Kidney (tissue), 13 donors: ENCODE measurements at regions not wholly inside any gene's neighbourhood (a gene's known extent, or its start where the extent isn't known, plus 50 kb on each side); places are given as distances from the start of the nearest gene placed in this dataset.

Source experiments
- DNase-seq, 5 donors: peaks; one replicate each; pipeline ENCODE4 v3.0.0-alpha.2; 2013 to 2020
- FAIRE-seq: peaks from 2 replicates; lab custom pipeline; 2012; peaks lifted over from hg19 to GRCh38; lab: Jason Lieb, UNC
- H3K27ac ChIP-seq, 2 donors: one replicate each; pipeline ENCODE4 v1.7.0; 2013; ENCODE audit warnings: low read depth in 2 of 2, low read length in 2 of 2, inconsistent platforms in 1 of 2
- H3K27me3 ChIP-seq: one replicate; pipeline ENCODE4 v1.7.1; 2013; ENCODE audit warnings: low read length, inconsistent platforms; ENCODE audit not compliant: control insufficient read depth, insufficient read depth
- H3K36me3 ChIP-seq, 3 donors: one replicate each; pipeline versions ENCODE4 v1.7.0 to v1.7.1; 2013; ENCODE audit warnings: low read length in 3 of 3, control low read depth in 1 of 3, inconsistent platforms in 1 of 3; ENCODE audit not compliant: insufficient read depth in 3 of 3, control insufficient read depth in 2 of 3
- H3K4me1 ChIP-seq, 3 donors: one replicate each; pipeline versions ENCODE4 v1.7.0 to v1.7.1; 2013; ENCODE audit warnings: low read length in 3 of 3, inconsistent platforms in 1 of 3, low read depth in 1 of 3; ENCODE audit not compliant: control insufficient read depth in 2 of 3, insufficient read depth in 2 of 3
- H3K4me3 ChIP-seq, 3 donors: one replicate each; pipeline versions ENCODE4 v1.7.0 to v1.8.1; 2013; ENCODE audit warnings: low read length in 3 of 3, control low read depth in 1 of 3, inconsistent platforms in 1 of 3
- H3K9ac ChIP-seq, 3 donors: one replicate each; pipeline versions ENCODE4 v1.7.0 to v1.7.1; 2013; ENCODE audit warnings: low read length in 3 of 3, control low read depth in 1 of 3, inconsistent platforms in 1 of 3
- H3K9me3 ChIP-seq, 3 donors: one replicate each; pipeline versions ENCODE4 v1.7.0 to v1.7.1; 2013; ENCODE audit warnings: low read length in 3 of 3, control low read depth in 1 of 3, inconsistent platforms in 1 of 3; ENCODE audit not compliant: control insufficient read depth in 2 of 3, insufficient read depth in 1 of 3
- intact Hi-C: fragments of 100-400 bp; cut with DNase I; formaldehyde crosslinking; loops from one replicate; pipeline ENCODE4 v1.11.1; 2022
- TF ChIP-seq, protein P1 (sequence below): IDR thresholded peaks from 3 replicates; pipeline ENCODE4 v1.5.1; 2012; ENCODE audit warnings: mild to moderate bottlenecking, moderate library complexity, borderline replicate concordance; ENCODE audit not compliant: insufficient read depth; ENCODE audit errors: extremely low read depth
- donor health status: control.
- donor health status: control.
- donor health status: control.
- donor health status: control.
- donor health status: control.
- donor health status: DM: yes; HTN: yes; CAD: no.
- donor health status: Normal renal cell carcinoma (clear cell type).

GRCh38 chr5:18686253-18686652 is 1052.0 kb downstream of the TAF11L14 start:
- TF ChIP-seq, protein P1, sequence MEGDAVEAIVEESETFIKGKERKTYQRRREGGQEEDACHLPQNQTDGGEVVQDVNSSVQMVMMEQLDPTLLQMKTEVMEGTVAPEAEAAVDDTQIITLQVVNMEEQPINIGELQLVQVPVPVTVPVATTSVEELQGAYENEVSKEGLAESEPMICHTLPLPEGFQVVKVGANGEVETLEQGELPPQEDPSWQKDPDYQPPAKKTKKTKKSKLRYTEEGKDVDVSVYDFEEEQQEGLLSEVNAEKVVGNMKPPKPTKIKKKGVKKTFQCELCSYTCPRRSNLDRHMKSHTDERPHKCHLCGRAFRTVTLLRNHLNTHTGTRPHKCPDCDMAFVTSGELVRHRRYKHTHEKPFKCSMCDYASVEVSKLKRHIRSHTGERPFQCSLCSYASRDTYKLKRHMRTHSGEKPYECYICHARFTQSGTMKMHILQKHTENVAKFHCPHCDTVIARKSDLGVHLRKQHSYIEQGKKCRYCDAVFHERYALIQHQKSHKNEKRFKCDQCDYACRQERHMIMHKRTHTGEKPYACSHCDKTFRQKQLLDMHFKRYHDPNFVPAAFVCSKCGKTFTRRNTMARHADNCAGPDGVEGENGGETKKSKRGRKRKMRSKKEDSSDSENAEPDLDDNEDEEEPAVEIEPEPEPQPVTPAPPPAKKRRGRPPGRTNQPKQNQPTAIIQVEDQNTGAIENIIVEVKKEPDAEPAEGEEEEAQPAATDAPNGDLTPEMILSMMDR = no peak

GRCh38 chr5:18687429-18687828 is 1053.2 kb downstream of the TAF11L14 start:
- Histone ChIP-seq H3K4me1 (no peaks in the 10 kb centered on the region), H3K36me3 (no peaks in the 10 kb centered on the region), H3K9me3 (no peaks in the 10 kb centered on the region), H3K27me3 (no peaks in the 10 kb centered on the region), H3K27ac (no peak overlapping the region), H3K4me3 (no peak overlapping the region), H3K9ac (no peak overlapping the region)
- intact Hi-C loops = no loop called here
- FAIRE-seq (no peak), DNase-seq (no peak)
- TF ChIP-seq, protein P1 = no peak

More at GRCh38 chr5:18686253-18686652, 1052.0 kb downstream of the TAF11L14 start:
- no peaks in the 10 kb centered on the region for H3K9me3 ChIP-seq
- H3K27ac ChIP-seq = no peak overlapping the region
- intact Hi-C loops = no loop called here
- no peak for FAIRE-seq
- no peaks in the 10 kb centered on the region for H3K27me3 ChIP-seq
- H3K9ac ChIP-seq = no peak overlapping the region
- H3K4me3 ChIP-seq = no peak overlapping the region
- no peaks in the 10 kb centered on the region for H3K4me1 ChIP-seq
- no peak for DNase-seq
- no peaks in the 10 kb centered on the region for H3K36me3 ChIP-seq

- Histone ChIP-seq H3K9ac (no peak overlapping the region), H3K9me3 (no peaks in the 10 kb centered on the region), H3K4me3 (no peak overlapping the region), H3K4me1 (no peaks in the 10 kb centered on the region), H3K36me3 (no peaks in the 10 kb centered on the region), H3K27ac (no peak overlapping the region), H3K27me3 (no peaks in the 10 kb centered on the region)
- FAIRE-seq = no peak
- no peak for DNase-seq
- intact Hi-C loops = no loop called here
- TF ChIP-seq, protein P1 = no peak
Observed at GRCh38 chr5:18699681-18700080, 1065.4 kb downstream of the TAF11L14 start.

- H3K4me1 ChIP-seq = no peaks in the 10 kb centered on the region
- FAIRE-seq (no peak), DNase-seq (no peak)
- intact Hi-C loops = no loop called here
- no peaks in the 10 kb centered on the region for H3K36me3 ChIP-seq
- H3K9ac ChIP-seq = no peak overlapping the region
- H3K27ac ChIP-seq = no peak overlapping the region
- no peak overlapping the region for H3K4me3 ChIP-seq
- TF ChIP-seq, protein P1 = no peak
- no peaks in the 10 kb centered on the region for H3K27me3 ChIP-seq
- H3K9me3 ChIP-seq = no peaks in the 10 kb centered on the region
Observed at GRCh38 chr5:18702821-18703220, 1068.6 kb downstream of the TAF11L14 start.
